ENCODE measurements at regions not wholly inside any gene's neighbourhood (a gene's known extent, or its start where the extent isn't known, plus 50 kb on each side); places are given as distances from the start of the nearest gene placed in this dataset.

- TF ChIP-seq CTCF (conservative IDR thresholded peaks at IDR 0.05 in 1 of 2, IDR thresholded peaks at IDR 0.05 in 1 of 2; ENCODE audit: low read depth in 1 of 2, low read length in 2 of 2) (no peak), EZH2 (IDR thresholded peaks at IDR 0.05; ENCODE audit: low read length, missing control alignments) (no peak)
These were observed 164.4 kb downstream of the EVA1A start for GRCh38 chr2:75396314-75396713.

Measured in fibroblast of lung (primary cell).